ENCODE measurements at regions not wholly inside any gene's neighbourhood (a gene's known extent, or its start where the extent isn't known, plus 50 kb on each side); places are given as distances from the start of the nearest gene placed in this dataset.

- no peak overlapping the region for H3K27ac ChIP-seq
- DNase-seq (ENCODE audit: low read depth, low spot score) = no peak
These were observed 50.6 kb upstream of the GNAO1 start for GRCh38 chr16:56140645-56141044.

- no peak overlapping the region for H3K27ac ChIP-seq
- no peak for DNase-seq (ENCODE audit: low read depth, low spot score)
These were observed 54.0 kb upstream of the GNAO1 start for GRCh38 chr16:56137269-56137668.

GRCh38 chr16:56136256-56136655 lies 55.0 kb upstream of the GNAO1 start:
- DNase-seq (ENCODE audit: low read depth, low spot score) = no peak
- no peak overlapping the region for H3K27ac ChIP-seq

GRCh38 chr16:56134790-56135189 lies 56.5 kb upstream of the GNAO1 start:
- H3K27ac ChIP-seq = no peak overlapping the region

GRCh38 chr16:56125922-56126321 lies 65.4 kb upstream of the GNAO1 start:
- no peak for DNase-seq (ENCODE audit: low read depth, low spot score)
- H3K27ac ChIP-seq = no peak overlapping the region

More at GRCh38 chr16:56134790-56135189, 56.5 kb upstream of the GNAO1 start:
- no peak for DNase-seq (ENCODE audit: low read depth, low spot score)

GRCh38 chr16:56122251-56122650 lies 69.0 kb upstream of the GNAO1 start:
- no peak for DNase-seq (ENCODE audit: low read depth, low spot score)

GRCh38 chr16:56121156-56121500 lies 70.2 kb upstream of the GNAO1 start:
- H3K27ac ChIP-seq = no peak overlapping the region
- no peak for DNase-seq (ENCODE audit: low read depth, low spot score)

More at GRCh38 chr16:56122251-56122650, 69.0 kb upstream of the GNAO1 start:
- no peak overlapping the region for H3K27ac ChIP-seq

- DNase-seq (ENCODE audit: low read depth, low spot score) = no peak
- no peak overlapping the region for H3K27ac ChIP-seq
These were observed 70.7 kb upstream of the GNAO1 start for GRCh38 chr16:56120447-56121155.

GRCh38 chr16:56119133-56119532 lies 72.2 kb upstream of the GNAO1 start:
- no peak for DNase-seq (ENCODE audit: low read depth, low spot score)
- no peak overlapping the region for H3K27ac ChIP-seq

GRCh38 chr16:56116577-56116964 lies 74.7 kb upstream of the GNAO1 start:
- DNase-seq (ENCODE audit: low read depth, low spot score) = no peak
- no peak overlapping the region for H3K27ac ChIP-seq

- H3K27ac ChIP-seq = no peak overlapping the region
- DNase-seq (ENCODE audit: low read depth, low spot score) = no peak
These were observed 75.3 kb upstream of the GNAO1 start for GRCh38 chr16:56115817-56116576.

- no peak for DNase-seq (ENCODE audit: low read depth, low spot score)
These were observed 78.1 kb upstream of the GNAO1 start for GRCh38 chr16:56113223-56113622.

GRCh38 chr16:56111100-56111499 lies 80.2 kb upstream of the GNAO1 start:
- DNase-seq (ENCODE audit: low read depth, low spot score) = no peak
- H3K27ac ChIP-seq = no peak overlapping the region

More at GRCh38 chr16:56113223-56113622, 78.1 kb upstream of the GNAO1 start:
- H3K27ac ChIP-seq = no peak overlapping the region

- no peak for DNase-seq (ENCODE audit: low read depth, low spot score)
- no peak overlapping the region for H3K27ac ChIP-seq
These were observed 81.3 kb upstream of the GNAO1 start for GRCh38 chr16:56109994-56110393.

GRCh38 chr16:56109205-56109604 lies 82.1 kb upstream of the GNAO1 start:
- DNase-seq (ENCODE audit: low read depth, low spot score) = no peak
- no peak overlapping the region for H3K27ac ChIP-seq

GRCh38 chr16:56108724-56109123 lies 82.6 kb upstream of the GNAO1 start:
- no peak for DNase-seq (ENCODE audit: low read depth, low spot score)
- H3K27ac ChIP-seq = no peak overlapping the region

GRCh38 chr16:56108056-56108471 lies 83.2 kb upstream of the GNAO1 start:
- DNase-seq (ENCODE audit: low read depth, low spot score) = no peak
- no peak overlapping the region for H3K27ac ChIP-seq

- DNase-seq (ENCODE audit: low read depth, low spot score) = no peak
- no peak overlapping the region for H3K27ac ChIP-seq
These were observed 84.8 kb upstream of the GNAO1 start for GRCh38 chr16:56106527-56106926.

- H3K27ac ChIP-seq = no peak overlapping the region
- no peak for DNase-seq (ENCODE audit: low read depth, low spot score)
These were observed 88.4 kb upstream of the GNAO1 start for GRCh38 chr16:56102906-56103305.

- DNase-seq (ENCODE audit: low read depth, low spot score) = no peak
- no peak overlapping the region for H3K27ac ChIP-seq
These were observed 89.1 kb upstream of the GNAO1 start for GRCh38 chr16:56102183-56102686.

- DNase-seq (ENCODE audit: low read depth, low spot score) = no peak
- no peak overlapping the region for H3K27ac ChIP-seq
These were observed 89.8 kb upstream of the GNAO1 start for GRCh38 chr16:56101480-56101879.

- H3K27ac ChIP-seq = no peak overlapping the region
- no peak for DNase-seq (ENCODE audit: low read depth, low spot score)
These were observed 94.0 kb upstream of the GNAO1 start for GRCh38 chr16:56097306-56097705.

Data from epithelial cell of prostate (primary cell).